ENCODE measurements at regions not wholly inside any gene's neighbourhood (a gene's known extent, or its start where the extent isn't known, plus 50 kb on each side); places are given as distances from the start of the nearest gene placed in this dataset.

DNA sequence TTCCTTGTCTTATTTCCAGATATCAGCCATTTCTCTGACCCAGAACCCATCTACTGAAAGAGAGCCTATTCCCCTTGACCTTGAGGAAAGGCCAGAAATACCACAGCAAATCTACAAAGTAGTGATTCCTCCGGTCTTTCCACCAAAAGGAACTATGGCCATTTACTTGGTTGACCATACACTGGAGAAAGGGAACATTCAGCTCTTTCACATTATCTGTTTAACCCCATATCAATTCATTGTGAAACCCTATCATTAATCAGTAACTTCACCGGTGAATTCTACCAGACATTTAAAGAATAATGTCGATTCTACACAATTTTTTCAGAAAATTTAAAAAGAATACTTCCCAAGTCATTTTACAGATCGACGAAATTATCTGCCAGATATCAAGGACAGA is 265.7 kb upstream of the CLEC14A start:
- no peak for ATAC-seq

DNA sequence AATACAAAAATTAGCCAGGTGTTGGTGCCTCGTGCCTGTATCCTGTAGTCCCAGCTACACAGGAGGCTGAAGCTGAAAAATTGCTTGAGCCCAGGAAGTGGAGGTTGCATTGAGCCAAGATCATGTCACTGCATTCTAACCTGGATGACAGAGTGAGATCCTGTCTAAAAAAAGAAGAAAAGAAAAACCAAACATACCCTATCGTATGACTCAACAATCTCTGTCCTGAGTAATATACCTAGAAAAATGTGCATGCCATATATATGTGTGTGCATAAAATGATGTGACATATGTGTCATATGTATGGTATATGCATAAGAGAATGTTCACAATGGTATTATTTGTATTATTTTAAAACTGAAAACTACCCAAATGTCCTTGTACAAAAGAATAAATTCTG is 261.5 kb upstream of the CLEC14A start:
- TF ChIP-seq TOX (CRISPR knock-in tag; IDR thresholded peaks at IDR 0.05; ENCODE audit: borderline replicate concordance) (no peak), ZNF8 (CRISPR knock-in tag; IDR thresholded peaks at IDR 0.05) (no peak), SNAI2 (CRISPR knock-in tag; IDR thresholded peaks at IDR 0.05) (no peak)
- TF ChIP-seq, protein P1, sequence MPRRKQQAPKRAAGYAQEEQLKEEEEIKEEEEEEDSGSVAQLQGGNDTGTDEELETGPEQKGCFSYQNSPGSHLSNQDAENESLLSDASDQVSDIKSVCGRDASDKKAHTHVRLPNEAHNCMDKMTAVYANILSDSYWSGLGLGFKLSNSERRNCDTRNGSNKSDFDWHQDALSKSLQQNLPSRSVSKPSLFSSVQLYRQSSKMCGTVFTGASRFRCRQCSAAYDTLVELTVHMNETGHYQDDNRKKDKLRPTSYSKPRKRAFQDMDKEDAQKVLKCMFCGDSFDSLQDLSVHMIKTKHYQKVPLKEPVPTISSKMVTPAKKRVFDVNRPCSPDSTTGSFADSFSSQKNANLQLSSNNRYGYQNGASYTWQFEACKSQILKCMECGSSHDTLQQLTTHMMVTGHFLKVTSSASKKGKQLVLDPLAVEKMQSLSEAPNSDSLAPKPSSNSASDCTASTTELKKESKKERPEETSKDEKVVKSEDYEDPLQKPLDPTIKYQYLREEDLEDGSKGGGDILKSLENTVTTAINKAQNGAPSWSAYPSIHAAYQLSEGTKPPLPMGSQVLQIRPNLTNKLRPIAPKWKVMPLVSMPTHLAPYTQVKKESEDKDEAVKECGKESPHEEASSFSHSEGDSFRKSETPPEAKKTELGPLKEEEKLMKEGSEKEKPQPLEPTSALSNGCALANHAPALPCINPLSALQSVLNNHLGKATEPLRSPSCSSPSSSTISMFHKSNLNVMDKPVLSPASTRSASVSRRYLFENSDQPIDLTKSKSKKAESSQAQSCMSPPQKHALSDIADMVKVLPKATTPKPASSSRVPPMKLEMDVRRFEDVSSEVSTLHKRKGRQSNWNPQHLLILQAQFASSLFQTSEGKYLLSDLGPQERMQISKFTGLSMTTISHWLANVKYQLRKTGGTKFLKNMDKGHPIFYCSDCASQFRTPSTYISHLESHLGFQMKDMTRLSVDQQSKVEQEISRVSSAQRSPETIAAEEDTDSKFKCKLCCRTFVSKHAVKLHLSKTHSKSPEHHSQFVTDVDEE (CRISPR knock-in tag; IDR thresholded peaks at IDR 0.05) = no peak
- no peak for ATAC-seq

More for the DNA sequence above, 265.7 kb upstream of the CLEC14A start:
- TF ChIP-seq SNAI2 (CRISPR knock-in tag; IDR thresholded peaks at IDR 0.05) (no peak), ESRRG (CRISPR knock-in tag; IDR thresholded peaks at IDR 0.05) (no peak), ZFP30 (CRISPR knock-in tag; IDR thresholded peaks at IDR 0.05) (no peak), ZFP3 (CRISPR knock-in tag; IDR thresholded peaks at IDR 0.05) (no peak), TOX (CRISPR knock-in tag; IDR thresholded peaks at IDR 0.05; ENCODE audit: borderline replicate concordance) (no peak), ZC3H10 (CRISPR knock-in tag; IDR thresholded peaks at IDR 0.05) (no peak), GLIS3 (CRISPR knock-in tag; IDR thresholded peaks at IDR 0.05) (no peak), CSDC2 (CRISPR knock-in tag; IDR thresholded peaks at IDR 0.05) (no peak), TCF4 (CRISPR knock-in tag; IDR thresholded peaks at IDR 0.05; ENCODE audit: borderline replicate concordance) (no peak), ZNF70 (CRISPR knock-in tag; IDR thresholded peaks at IDR 0.05) (no peak), ARNTL (CRISPR knock-in tag; IDR thresholded peaks at IDR 0.05; ENCODE audit: borderline replicate concordance, low read depth) (no peak), ZNF565 (CRISPR knock-in tag; conservative IDR thresholded peaks at IDR 0.05; ENCODE audit: low read depth) (no peak)
- TF ChIP-seq, protein P2, sequence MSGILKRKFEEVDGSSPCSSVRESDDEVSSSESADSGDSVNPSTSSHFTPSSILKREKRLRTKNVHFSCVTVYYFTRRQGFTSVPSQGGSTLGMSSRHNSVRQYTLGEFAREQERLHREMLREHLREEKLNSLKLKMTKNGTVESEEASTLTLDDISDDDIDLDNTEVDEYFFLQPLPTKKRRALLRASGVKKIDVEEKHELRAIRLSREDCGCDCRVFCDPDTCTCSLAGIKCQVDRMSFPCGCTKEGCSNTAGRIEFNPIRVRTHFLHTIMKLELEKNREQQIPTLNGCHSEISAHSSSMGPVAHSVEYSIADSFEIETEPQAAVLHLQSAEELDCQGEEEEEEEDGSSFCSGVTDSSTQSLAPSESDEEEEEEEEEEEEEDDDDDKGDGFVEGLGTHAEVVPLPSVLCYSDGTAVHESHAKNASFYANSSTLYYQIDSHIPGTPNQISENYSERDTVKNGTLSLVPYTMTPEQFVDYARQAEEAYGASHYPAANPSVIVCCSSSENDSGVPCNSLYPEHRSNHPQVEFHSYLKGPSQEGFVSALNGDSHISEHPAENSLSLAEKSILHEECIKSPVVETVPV (CRISPR knock-in tag; IDR thresholded peaks at IDR 0.05) = no peak
- TF ChIP-seq, protein P3, sequence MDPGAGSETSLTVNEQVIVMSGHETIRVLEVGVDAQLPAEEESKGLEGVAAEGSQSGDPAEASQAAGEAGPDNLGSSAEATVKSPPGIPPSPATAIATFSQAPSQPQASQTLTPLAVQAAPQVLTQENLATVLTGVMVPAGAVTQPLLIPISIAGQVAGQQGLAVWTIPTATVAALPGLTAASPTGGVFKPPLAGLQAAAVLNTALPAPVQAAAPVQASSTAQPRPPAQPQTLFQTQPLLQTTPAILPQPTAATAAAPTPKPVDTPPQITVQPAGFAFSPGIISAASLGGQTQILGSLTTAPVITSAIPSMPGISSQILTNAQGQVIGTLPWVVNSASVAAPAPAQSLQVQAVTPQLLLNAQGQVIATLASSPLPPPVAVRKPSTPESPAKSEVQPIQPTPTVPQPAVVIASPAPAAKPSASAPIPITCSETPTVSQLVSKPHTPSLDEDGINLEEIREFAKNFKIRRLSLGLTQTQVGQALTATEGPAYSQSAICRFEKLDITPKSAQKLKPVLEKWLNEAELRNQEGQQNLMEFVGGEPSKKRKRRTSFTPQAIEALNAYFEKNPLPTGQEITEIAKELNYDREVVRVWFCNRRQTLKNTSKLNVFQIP (CRISPR knock-in tag; IDR thresholded peaks at IDR 0.05; ENCODE audit: borderline replicate concordance, low read depth) = no peak

DNA sequence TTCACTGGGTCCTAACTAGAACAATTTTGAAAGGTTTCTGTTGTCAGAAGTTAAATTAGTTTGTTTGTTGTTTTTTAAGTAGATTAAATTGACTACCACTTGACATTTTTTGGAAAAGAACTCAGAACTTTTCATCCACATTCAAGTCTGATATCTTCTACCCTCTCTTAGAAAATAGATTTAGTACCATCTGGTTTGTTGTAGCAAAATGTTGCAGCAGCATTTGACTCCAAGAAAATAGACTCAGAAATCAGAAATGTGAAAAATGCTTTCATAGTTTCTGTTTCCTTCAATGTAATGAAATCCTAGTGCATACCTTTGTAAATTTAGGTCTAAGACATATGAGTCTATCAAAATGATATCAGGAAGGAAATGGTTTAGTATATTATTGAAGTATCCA is 256.3 kb upstream of the CLEC14A start:
- ATAC-seq = no peak
- TF ChIP-seq RARB (CRISPR knock-in tag; IDR thresholded peaks at IDR 0.05) (no peak), ZNF70 (CRISPR knock-in tag; IDR thresholded peaks at IDR 0.05) (no peak), CSDC2 (CRISPR knock-in tag; IDR thresholded peaks at IDR 0.05) (no peak), ZNF8 (CRISPR knock-in tag; IDR thresholded peaks at IDR 0.05) (no peak), ZFP30 (CRISPR knock-in tag; IDR thresholded peaks at IDR 0.05) (no peak), ESRRG (CRISPR knock-in tag; IDR thresholded peaks at IDR 0.05) (no peak), ARNTL (CRISPR knock-in tag; IDR thresholded peaks at IDR 0.05; ENCODE audit: borderline replicate concordance, low read depth) (no peak)
- TF ChIP-seq, protein P4, sequence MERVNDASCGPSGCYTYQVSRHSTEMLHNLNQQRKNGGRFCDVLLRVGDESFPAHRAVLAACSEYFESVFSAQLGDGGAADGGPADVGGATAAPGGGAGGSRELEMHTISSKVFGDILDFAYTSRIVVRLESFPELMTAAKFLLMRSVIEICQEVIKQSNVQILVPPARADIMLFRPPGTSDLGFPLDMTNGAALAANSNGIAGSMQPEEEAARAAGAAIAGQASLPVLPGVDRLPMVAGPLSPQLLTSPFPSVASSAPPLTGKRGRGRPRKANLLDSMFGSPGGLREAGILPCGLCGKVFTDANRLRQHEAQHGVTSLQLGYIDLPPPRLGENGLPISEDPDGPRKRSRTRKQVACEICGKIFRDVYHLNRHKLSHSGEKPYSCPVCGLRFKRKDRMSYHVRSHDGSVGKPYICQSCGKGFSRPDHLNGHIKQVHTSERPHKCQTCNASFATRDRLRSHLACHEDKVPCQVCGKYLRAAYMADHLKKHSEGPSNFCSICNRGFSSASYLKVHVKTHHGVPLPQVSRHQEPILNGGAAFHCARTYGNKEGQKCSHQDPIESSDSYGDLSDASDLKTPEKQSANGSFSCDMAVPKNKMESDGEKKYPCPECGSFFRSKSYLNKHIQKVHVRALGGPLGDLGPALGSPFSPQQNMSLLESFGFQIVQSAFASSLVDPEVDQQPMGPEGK (CRISPR knock-in tag; IDR thresholded peaks at IDR 0.05; ENCODE audit: borderline replicate concordance) = no peak
- TF ChIP-seq, protein P2 (CRISPR knock-in tag; IDR thresholded peaks at IDR 0.05) = no peak
- TF ChIP-seq, protein P5, sequence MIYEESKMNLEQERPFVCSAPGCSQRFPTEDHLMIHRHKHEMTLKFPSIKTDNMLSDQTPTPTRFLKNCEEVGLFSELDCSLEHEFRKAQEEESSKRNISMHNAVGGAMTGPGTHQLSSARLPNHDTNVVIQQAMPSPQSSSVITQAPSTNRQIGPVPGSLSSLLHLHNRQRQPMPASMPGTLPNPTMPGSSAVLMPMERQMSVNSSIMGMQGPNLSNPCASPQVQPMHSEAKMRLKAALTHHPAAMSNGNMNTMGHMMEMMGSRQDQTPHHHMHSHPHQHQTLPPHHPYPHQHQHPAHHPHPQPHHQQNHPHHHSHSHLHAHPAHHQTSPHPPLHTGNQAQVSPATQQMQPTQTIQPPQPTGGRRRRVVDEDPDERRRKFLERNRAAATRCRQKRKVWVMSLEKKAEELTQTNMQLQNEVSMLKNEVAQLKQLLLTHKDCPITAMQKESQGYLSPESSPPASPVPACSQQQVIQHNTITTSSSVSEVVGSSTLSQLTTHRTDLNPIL (CRISPR knock-in tag; IDR thresholded peaks at IDR 0.05; ENCODE audit: low read depth) = no peak

Measured in SK-N-SH treated with all-trans-retinoic acid at 6 μM for 48 hours (cell line).